CD4-positive, CD25-positive, alpha-beta regulatory T cell (primary cell): ENCODE measurements at regions not wholly inside any gene's neighbourhood (a gene's known extent, or its start where the extent isn't known, plus 50 kb on each side); places are given as distances from the start of the nearest gene placed in this dataset.

Experiments
- ATAC-seq, 2 donors: fragments of 150-1000 bp; cut with Tn5 transposase; one replicate each; pipeline ENCODE4 v1.10.0; 2021; ENCODE audit warnings: low read depth in 2 of 2, moderate number of reproducible peaks in 2 of 2, moderate library complexity in 1 of 2
- DNase-seq, 3 donors: peaks; one replicate each; pipeline versions ENCODE4 v3.0.0 to v3.0.0-alpha.2; 2012 to 2022; ENCODE audit warnings: mixed read lengths in 1 of 3
- H3K27ac ChIP-seq: one replicate; pipeline ENCODE4 v1.7.0; 2013; ENCODE audit warnings: mild to moderate bottlenecking, low read length; ENCODE audit not compliant: insufficient read depth, poor library complexity, severe bottlenecking
- H3K27me3 ChIP-seq: one replicate; pipeline ENCODE4 v1.7.0; 2013; ENCODE audit warnings: low read length; ENCODE audit not compliant: control insufficient read depth, insufficient read depth
- H3K36me3 ChIP-seq: one replicate; pipeline ENCODE4 v1.7.0; 2013; ENCODE audit warnings: mild to moderate bottlenecking, low read length, moderate library complexity; ENCODE audit not compliant: control insufficient read depth, insufficient read depth
- H3K4me1 ChIP-seq: 2 replicates; pipeline ENCODE4 v1.7.0; 2013; ENCODE audit warnings: mild to moderate bottlenecking, low read length; ENCODE audit not compliant: insufficient read depth, control insufficient read depth, poor library complexity, severe bottlenecking
- H3K4me3 ChIP-seq: one replicate; pipeline ENCODE4 v1.7.0; 2013; ENCODE audit warnings: low read depth, mild to moderate bottlenecking, low read length, moderate library complexity
- H3K9me3 ChIP-seq, 2 experiments: 1 replicate in 1 of 2; 2 replicates in 1 of 2; pipeline ENCODE4 v1.7.0; 2013; ENCODE audit warnings: low read length in 2 of 2, mild to moderate bottlenecking in 1 of 2, moderate library complexity in 1 of 2; ENCODE audit not compliant: control insufficient read depth in 2 of 2
- H3K27ac Mint-ChIP-seq, 3 donors: one replicate each; pipeline ENCODE4 v1.8.0; 2020 to 2022; ENCODE audit warnings: mild to moderate bottlenecking in 3 of 3, mixed read lengths in 3 of 3, moderate library complexity in 2 of 3
- H3K27me3 Mint-ChIP-seq: one replicate; pipeline ENCODE4 v1.8.0; 2022; ENCODE audit warnings: mild to moderate bottlenecking, mixed read lengths
- H3K36me3 Mint-ChIP-seq: one replicate; pipeline ENCODE4 v1.8.0; 2020; ENCODE audit warnings: mixed read lengths
- H3K4me1 Mint-ChIP-seq, 4 donors: one replicate each; pipeline ENCODE4 v1.8.0; 2020 to 2022; ENCODE audit warnings: mixed read lengths in 4 of 4, mild to moderate bottlenecking in 1 of 4
- H3K4me3 Mint-ChIP-seq, 4 donors: one replicate each; pipeline ENCODE4 v1.8.0; 2020 to 2022; ENCODE audit warnings: mild to moderate bottlenecking in 4 of 4, mixed read lengths in 4 of 4, moderate library complexity in 3 of 4
- H3K9me3 Mint-ChIP-seq, 7 donors: one replicate each; pipeline ENCODE4 v1.8.0; 2020 to 2022; ENCODE audit warnings: mixed read lengths in 7 of 7, mild to moderate bottlenecking in 3 of 7, moderate library complexity in 2 of 7

DNA sequence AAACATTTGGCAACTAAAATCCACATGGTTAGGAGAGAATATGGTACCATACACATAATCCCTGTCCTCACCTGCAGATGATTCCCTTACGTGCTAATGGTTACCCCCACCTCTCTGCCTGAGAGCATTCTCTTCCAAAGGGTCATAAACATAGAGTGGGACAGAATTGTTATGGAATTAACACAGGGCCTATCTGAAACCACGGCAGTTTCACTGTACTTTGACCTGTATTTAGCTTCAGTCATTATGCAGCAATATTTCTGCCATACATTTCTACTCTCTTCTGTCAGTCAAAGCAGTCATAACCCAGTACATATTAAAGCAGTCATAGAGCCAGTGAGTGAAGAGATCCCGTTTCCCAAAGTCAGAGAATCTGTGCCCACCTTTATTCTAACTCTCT is 1128.9 kb upstream of the NXPH2 start:
- Mint-ChIP-seq H3K4me3 (no peak overlapping the region), H3K4me1 (no peaks in the 10 kb centered on the region), H3K9me3 (peaks cover 4 to 24% (median 8%) of the 10 kb centered on the region in 7 donors), H3K36me3 (no peaks in the 10 kb centered on the region), H3K27ac (no peak overlapping the region), H3K27me3 (no peaks in the 10 kb centered on the region)
- Histone ChIP-seq H3K9me3 (peaks cover 0 to 4% of the 10 kb centered on the region in 2 experiments), H3K36me3 (no peaks in the 10 kb centered on the region), H3K27me3 (no peaks in the 10 kb centered on the region), H3K4me1 (no peaks in the 10 kb centered on the region), H3K4me3 (no peak overlapping the region), H3K27ac (no peak overlapping the region)
- DNase-seq (no peak), ATAC-seq (no peak)

DNA sequence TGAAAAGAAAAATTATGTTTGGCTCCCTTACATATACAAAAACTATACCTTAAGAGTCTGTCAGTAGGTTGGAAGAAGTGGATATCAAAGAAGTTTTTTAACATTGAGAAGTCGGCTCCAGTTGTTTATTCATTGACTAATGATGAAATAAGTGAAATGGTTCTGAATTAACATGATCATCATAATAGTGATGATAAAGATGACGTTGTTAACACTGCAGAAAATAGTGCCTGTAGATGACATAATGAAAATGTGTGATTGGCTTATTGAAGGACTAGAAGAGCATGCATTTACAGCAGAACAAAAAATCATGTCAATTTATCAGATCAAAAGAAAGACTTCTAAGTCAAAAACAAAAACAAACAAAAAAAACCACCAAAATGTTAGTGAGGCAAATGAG is 1125.4 kb upstream of the NXPH2 start:
- H3K9me3 Mint-ChIP-seq = peaks cover 4 to 27% (median 10%) of the 10 kb centered on the region in 7 donors
- no peaks in the 10 kb centered on the region for H3K36me3 ChIP-seq
- ATAC-seq (no peak), DNase-seq (no peak)
- H3K9me3 ChIP-seq = peaks cover 0 to 2% of the 10 kb centered on the region in 2 experiments
- H3K36me3 Mint-ChIP-seq = no peaks in the 10 kb centered on the region
- no peaks in the 10 kb centered on the region for H3K27me3 Mint-ChIP-seq
- no peaks in the 10 kb centered on the region for H3K4me1 ChIP-seq
- H3K4me1 Mint-ChIP-seq = no peaks in the 10 kb centered on the region
- no peak overlapping the region for H3K4me3 ChIP-seq
- H3K27ac Mint-ChIP-seq = no peak overlapping the region
- H3K4me3 Mint-ChIP-seq = no peak overlapping the region
- H3K27ac ChIP-seq = no peak overlapping the region
- no peaks in the 10 kb centered on the region for H3K27me3 ChIP-seq

GRCh38 chr2:139891636-139892035 is 1111.4 kb upstream of the NXPH2 start:
- Mint-ChIP-seq H3K4me1 (no peaks in the 10 kb centered on the region), H3K27ac (no peak overlapping the region), H3K4me3 (no peak overlapping the region), H3K36me3 (no peaks in the 10 kb centered on the region), H3K9me3 (peaks cover 0 to 19% (median 5%) of the 10 kb centered on the region in 7 donors), H3K27me3 (no peaks in the 10 kb centered on the region)
- H3K36me3 ChIP-seq = no peaks in the 10 kb centered on the region
- DNase-seq (no peak), ATAC-seq (no peak)
- H3K27ac ChIP-seq = no peak overlapping the region
- peaks cover 2 to 10% of the 10 kb centered on the region in 2 experiments for H3K9me3 ChIP-seq
- H3K4me1 ChIP-seq = no peaks in the 10 kb centered on the region
- H3K4me3 ChIP-seq = no peak overlapping the region
- no peaks in the 10 kb centered on the region for H3K27me3 ChIP-seq

DNA sequence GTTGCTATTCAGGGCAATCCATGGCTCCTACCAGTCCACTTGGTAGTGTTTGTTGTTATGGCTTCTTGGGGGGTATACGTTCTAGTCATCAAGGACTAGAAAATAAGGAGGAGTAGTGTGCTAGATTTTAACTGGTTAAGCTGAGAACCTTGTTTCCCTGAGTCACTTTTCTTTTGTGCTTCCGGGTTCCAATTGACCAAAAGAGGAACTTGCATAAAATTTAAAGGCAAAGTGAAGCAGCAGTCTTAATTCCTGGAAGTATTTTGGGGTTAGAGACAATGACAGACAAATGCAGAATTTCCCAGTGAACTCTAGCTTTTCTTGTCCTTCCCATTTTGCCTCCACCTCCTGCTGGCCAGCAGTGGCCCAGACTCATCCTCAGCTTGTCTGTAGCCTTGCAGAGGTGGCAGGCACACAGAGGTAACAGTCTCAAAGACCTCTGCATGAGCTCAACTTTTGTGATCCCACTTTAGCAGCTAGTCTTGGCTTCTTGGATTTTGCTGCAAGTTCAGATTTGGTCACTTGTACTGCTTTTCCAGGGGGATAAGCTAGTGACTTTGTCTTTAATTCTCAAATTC is 1105.8 kb upstream of the NXPH2 start:
- H3K4me3 Mint-ChIP-seq = no peak overlapping the region
- Histone ChIP-seq H3K27me3 (no peaks in the 10 kb centered on the region), H3K27ac (no peak overlapping the region), H3K9me3 (peaks cover 3 to 4% of the 10 kb centered on the region in 2 experiments), H3K4me3 (no peak overlapping the region), H3K4me1 (no peaks in the 10 kb centered on the region), H3K36me3 (no peaks in the 10 kb centered on the region)
- no peaks in the 10 kb centered on the region for H3K27me3 Mint-ChIP-seq
- ATAC-seq (no peak), DNase-seq (no peak)
- no peaks in the 10 kb centered on the region for H3K4me1 Mint-ChIP-seq
- no peaks in the 10 kb centered on the region for H3K36me3 Mint-ChIP-seq
- no peak overlapping the region for H3K27ac Mint-ChIP-seq
- H3K9me3 Mint-ChIP-seq = peaks cover 0 to 25% (median 4%) of the 10 kb centered on the region in 7 donors

- Mint-ChIP-seq H3K4me3 (no peak overlapping the region), H3K27ac (no peak overlapping the region), H3K27me3 (no peaks in the 10 kb centered on the region), H3K36me3 (no peaks in the 10 kb centered on the region), H3K4me1 (no peaks in the 10 kb centered on the region), H3K9me3 (peaks cover 1 to 10% (median 5%) of the 10 kb centered on the region in 7 donors)
- no peak for DNase-seq
- Histone ChIP-seq H3K27ac (no peak overlapping the region), H3K27me3 (no peaks in the 10 kb centered on the region), H3K36me3 (no peaks in the 10 kb centered on the region), H3K4me3 (no peak overlapping the region), H3K4me1 (no peaks in the 10 kb centered on the region), H3K9me3 (peaks cover 0 to 3% of the 10 kb centered on the region in 2 experiments)
- no peak for ATAC-seq
Measured at GRCh38 chr2:139876964-139877363, 1096.8 kb upstream of the NXPH2 start.

- Mint-ChIP-seq H3K4me1 (no peaks in the 10 kb centered on the region), H3K9me3 (peaks cover 1 to 15% (median 5%) of the 10 kb centered on the region in 7 donors), H3K27ac (no peak overlapping the region), H3K27me3 (no peaks in the 10 kb centered on the region), H3K36me3 (no peaks in the 10 kb centered on the region), H3K4me3 (no peak overlapping the region)
- ATAC-seq (no peak), DNase-seq (no peak)
- H3K4me3 ChIP-seq = no peak overlapping the region
- H3K36me3 ChIP-seq = no peaks in the 10 kb centered on the region
- H3K4me1 ChIP-seq = no peaks in the 10 kb centered on the region
- H3K9me3 ChIP-seq = peaks cover 0 to 3% of the 10 kb centered on the region in 2 experiments
- no peaks in the 10 kb centered on the region for H3K27me3 ChIP-seq
- no peak overlapping the region for H3K27ac ChIP-seq
Measured at GRCh38 chr2:139876321-139876720, 1096.1 kb upstream of the NXPH2 start.

GRCh38 chr2:139872503-139872902 is 1092.3 kb upstream of the NXPH2 start:
- H3K4me3 Mint-ChIP-seq = no peak overlapping the region
- Histone ChIP-seq H3K9me3 (peaks cover 5% of the 10 kb centered on the region in 2 experiments), H3K36me3 (no peaks in the 10 kb centered on the region), H3K4me3 (no peak overlapping the region), H3K4me1 (no peaks in the 10 kb centered on the region), H3K27ac (no peak overlapping the region), H3K27me3 (no peaks in the 10 kb centered on the region)
- H3K4me1 Mint-ChIP-seq = no peaks in the 10 kb centered on the region
- ATAC-seq (no peak), DNase-seq (no peak)
- peaks cover 2 to 25% (median 8%) of the 10 kb centered on the region in 7 donors for H3K9me3 Mint-ChIP-seq
- no peaks in the 10 kb centered on the region for H3K27me3 Mint-ChIP-seq
- H3K36me3 Mint-ChIP-seq = no peaks in the 10 kb centered on the region
- H3K27ac Mint-ChIP-seq = no peak overlapping the region

- Mint-ChIP-seq H3K4me1 (no peaks in the 10 kb centered on the region), H3K4me3 (no peak overlapping the region), H3K36me3 (no peaks in the 10 kb centered on the region), H3K27me3 (no peaks in the 10 kb centered on the region), H3K27ac (no peak overlapping the region), H3K9me3 (peaks cover 2 to 24% (median 8%) of the 10 kb centered on the region in 7 donors)
- no peaks in the 10 kb centered on the region for H3K36me3 ChIP-seq
- no peaks in the 10 kb centered on the region for H3K27me3 ChIP-seq
- H3K9me3 ChIP-seq = peaks cover 2 to 5% of the 10 kb centered on the region in 2 experiments
- no peaks in the 10 kb centered on the region for H3K4me1 ChIP-seq
- ATAC-seq (no peak), DNase-seq (no peak)
- H3K4me3 ChIP-seq = no peak overlapping the region
- H3K27ac ChIP-seq = no peak overlapping the region
Measured at GRCh38 chr2:139872032-139872431, 1091.8 kb upstream of the NXPH2 start.
